ENCODE measurements at regions not wholly inside any gene's neighbourhood (a gene's known extent, or its start where the extent isn't known, plus 50 kb on each side); places are given as distances from the start of the nearest gene placed in this dataset.
"Not testable (repeated sequence)": the region's sequence is repeated elsewhere in the genome, so short reads cannot be mapped to it uniquely, and the experiment has no call there.

GRCh38 chr7:410395-410910 is 109.2 kb downstream of the PDGFA start:
- DNase-seq = peak in 1 of 3 experiments; percentile 11

- DNase-seq = not testable (repeated sequence)
Measured at GRCh38 chr7:411116-411515, 108.5 kb downstream of the PDGFA start.

GRCh38 chr7:411677-412312 is 107.9 kb downstream of the PDGFA start:
- peak in 1 of 3 experiments; percentile 16 for DNase-seq

- no peak for DNase-seq
Measured at GRCh38 chr7:412313-412710, 107.3 kb downstream of the PDGFA start.

GRCh38 chr7:414681-415560 is 104.7 kb downstream of the PDGFA start:
- no peak for DNase-seq

GRCh38 chr7:415646-416525 is 103.8 kb downstream of the PDGFA start:
- DNase-seq = no peak

GRCh38 chr7:416761-417624 is 102.7 kb downstream of the PDGFA start:
- DNase-seq = no peak

- no peak for DNase-seq
Measured at GRCh38 chr7:417625-417889, 102.1 kb downstream of the PDGFA start.

- DNase-seq = no peak
Measured at GRCh38 chr7:417973-418601, 101.6 kb downstream of the PDGFA start.

- no peak for DNase-seq
Measured at GRCh38 chr7:418636-419280, 100.9 kb downstream of the PDGFA start.

GRCh38 chr7:420142-421093 is 99.2 kb downstream of the PDGFA start:
- DNase-seq = no peak

- DNase-seq = peak in 2 of 3 experiments; percentile 65 to 75
Measured at GRCh38 chr7:421136-421991, 98.3 kb downstream of the PDGFA start.

- no peak for DNase-seq
Measured at GRCh38 chr7:422191-422885, 97.3 kb downstream of the PDGFA start.

- no peak for DNase-seq
Measured at GRCh38 chr7:422886-423225, 96.8 kb downstream of the PDGFA start.

GRCh38 chr7:423312-424260 is 96.1 kb downstream of the PDGFA start:
- DNase-seq = no peak

- peak in 1 of 3 experiments; percentile 23 for DNase-seq
Measured at GRCh38 chr7:424301-424935, 95.2 kb downstream of the PDGFA start.

All from NCI-H1417 (cell line).